OCI-LY7 (cell line): ENCODE measurements at regions not wholly inside any gene's neighbourhood (a gene's known extent, or its start where the extent isn't known, plus 50 kb on each side); places are given as distances from the start of the nearest gene placed in this dataset.

Experiments used
- BruUV-seq: library from RNA; stranded (reverse); fragments of 400-500 nt; replicated peaks from 2 replicates; lab custom pipeline; 2021; lab: Mats Ljungman, UMichigan
- CTCF ChIA-PET: fragments of 300-600 bp; sonication (Branson Sonifier 250); formaldehyde crosslinking; loops from one replicate; lab custom pipeline; 2022; ENCODE audit warnings: antibody characterized with exemption; ENCODE audit not compliant: unreplicated experiment; lab: Charles Lee
- POLR2A ChIA-PET: fragments of 300-600 bp; sonication (Branson Sonifier 250); formaldehyde crosslinking; loops from one replicate; lab custom pipeline; 2022; ENCODE audit warnings: antibody characterized with exemption; lab: Charles Lee
- DNase-seq: peaks from one replicate; pipeline ENCODE4 v3.0.0-alpha.2; 2015; ENCODE audit warnings: low spot score
- H2AFZ ChIP-seq: fragments of 200-600 bp; sonication (generic), shearing (Covaris generic); 2 replicates; pipeline ENCODE4 v1.6.1; 2014; ENCODE audit warnings: mild to moderate bottlenecking, antibody characterized with exemption, low read length, moderate library complexity
- H3K27ac ChIP-seq: fragments of 200-600 bp; sonication (generic); 2 replicates; pipeline ENCODE4 v1.5.1; 2014; ENCODE audit warnings: mixed run types, low read depth, mild to moderate bottlenecking, moderate library complexity, low read length, inconsistent platforms; ENCODE audit not compliant: poor library complexity, severe bottlenecking
- H3K36me3 ChIP-seq: fragments of 200-600 bp; sonication (generic); 2 replicates; pipeline ENCODE4 v1.6.1; 2014; ENCODE audit warnings: mild to moderate bottlenecking, antibody characterized with exemption, low read length, moderate library complexity, mixed read lengths; ENCODE audit not compliant: insufficient read depth
- H3K4me1 ChIP-seq: fragments of 200-600 bp; sonication (generic); 2 replicates; pipeline ENCODE4 v1.5.1; 2014; ENCODE audit warnings: mild to moderate bottlenecking, low read length; ENCODE audit not compliant: insufficient read depth, poor library complexity, severe bottlenecking
- H3K4me2 ChIP-seq: fragments of 200-600 bp; sonication (generic); 2 replicates; pipeline ENCODE4 v1.6.1; 2014; ENCODE audit warnings: mild to moderate bottlenecking, low read length
- H3K4me3 ChIP-seq: fragments of 200-600 bp; sonication (generic); 2 replicates; pipeline ENCODE4 v1.5.1; 2014; ENCODE audit warnings: mild to moderate bottlenecking, low read depth, low read length; ENCODE audit not compliant: poor library complexity, severe bottlenecking
- H3K79me2 ChIP-seq: fragments of 200-600 bp; sonication (generic); 2 replicates; pipeline ENCODE4 v1.6.1; 2016; ENCODE audit warnings: low read depth, mild to moderate bottlenecking, low read length, moderate library complexity, mixed read lengths; ENCODE audit not compliant: insufficient read depth
- H3K9me2 ChIP-seq: fragments of 200-600 bp; sonication (generic); 2 replicates; pipeline ENCODE4 v1.6.1; 2016; ENCODE audit warnings: mild to moderate bottlenecking, low read length, mixed read lengths; ENCODE audit not compliant: insufficient read depth
- H3K9me3 ChIP-seq: fragments of 200-600 bp; sonication (generic); 2 replicates; pipeline ENCODE4 v1.6.1; 2014; ENCODE audit warnings: mild to moderate bottlenecking, mixed run types, low read length, mixed read lengths
- H4K20me1 ChIP-seq: fragments of 200-600 bp; sonication (generic); 2 replicates; pipeline ENCODE4 v1.6.1; 2014; ENCODE audit warnings: mild to moderate bottlenecking, antibody characterized with exemption, low read length, moderate library complexity, mixed read lengths; ENCODE audit not compliant: insufficient read depth
- CTCF ChIP-seq: fragments of 200-600 bp; sonication (generic); conservative IDR thresholded peaks from 2 replicates; pipeline ENCODE4 v1.5.1; 2014; ENCODE audit warnings: mild to moderate bottlenecking, antibody characterized with exemption, low read length, moderate library complexity, mixed read lengths
- EZH2phosphoT487 ChIP-seq: fragments of 200-600 bp; sonication (generic); IDR thresholded peaks from 2 replicates; pipeline ENCODE4 v1.6.1; 2018; ENCODE audit warnings: low read depth, borderline replicate concordance, mild to moderate bottlenecking, mixed run types, antibody characterized with exemption, low read length, moderate library complexity, mixed read lengths
- intact Hi-C: fragments of 100-400 bp; cut with micrococcal nuclease; formaldehyde crosslinking; loops from one replicate; pipeline ENCODE4 v1.10.0; 2022; ENCODE audit not compliant: unreplicated experiment

GRCh38 chrX:104330966-104331365 is 76.2 kb upstream of the ESX1 start:
- BruUV-seq: no TSS peak
- H3K27ac ChIP-seq: no peak overlapping the region
- H3K9me2 ChIP-seq: no peaks in the 10 kb centered on the region
- no peaks in the 10 kb centered on the region for H3K4me1 ChIP-seq
- no peaks in the 10 kb centered on the region for H3K9me3 ChIP-seq
- no peak overlapping the region for H2AFZ ChIP-seq
- no peak overlapping the region for H3K4me2 ChIP-seq
- ChIA-PET POLR2A (interaction anchor here (0.6 to 0.7 kb wide), 3 partner anchors 37 to 735 kb away, joined by 3 to 4 read pairs (median 3); no protein-coding TSS in a partner anchor), CTCF (no interaction called here)
- TF ChIP-seq EZH2phosphoT487: no peak
- TF ChIP-seq CTCF: no peak
- no peak overlapping the region for H3K4me3 ChIP-seq
- intact Hi-C loops: no loop called here
- H4K20me1 ChIP-seq: no peaks in the 10 kb centered on the region
- no peaks in the 10 kb centered on the region for H3K36me3 ChIP-seq
- DNase-seq: no peak
- H3K79me2 ChIP-seq: no peaks in the 10 kb centered on the region

GRCh38 chrX:104329731-104330130 is 75.0 kb upstream of the ESX1 start:
- DNase-seq: no peak
- H3K4me2 ChIP-seq: no peak overlapping the region

More at GRCh38 chrX:104329731-104330130, 75.0 kb upstream of the ESX1 start:
- ChIA-PET POLR2A (interaction anchor here (0.6 kb wide), 1 partner anchor 143 kb away, joined by 4 read pairs; no protein-coding TSS in a partner anchor), CTCF (no interaction called here)
- Histone ChIP-seq H3K79me2 (no peaks in the 10 kb centered on the region), H4K20me1 (no peaks in the 10 kb centered on the region), H3K9me2 (no peaks in the 10 kb centered on the region), H3K9me3 (no peaks in the 10 kb centered on the region), H3K36me3 (no peaks in the 10 kb centered on the region), H3K4me3 (no peak overlapping the region), H2AFZ (no peak overlapping the region), H3K27ac (no peak overlapping the region), H3K4me1 (no peaks in the 10 kb centered on the region)
- BruUV-seq: no TSS peak
- intact Hi-C loops: no loop called here
- no peak for TF ChIP-seq EZH2phosphoT487
- TF ChIP-seq CTCF: no peak
